ENCODE measurements at regions not wholly inside any gene's neighbourhood (a gene's known extent, or its start where the extent isn't known, plus 50 kb on each side); places are given as distances from the start of the nearest gene placed in this dataset.

DNA sequence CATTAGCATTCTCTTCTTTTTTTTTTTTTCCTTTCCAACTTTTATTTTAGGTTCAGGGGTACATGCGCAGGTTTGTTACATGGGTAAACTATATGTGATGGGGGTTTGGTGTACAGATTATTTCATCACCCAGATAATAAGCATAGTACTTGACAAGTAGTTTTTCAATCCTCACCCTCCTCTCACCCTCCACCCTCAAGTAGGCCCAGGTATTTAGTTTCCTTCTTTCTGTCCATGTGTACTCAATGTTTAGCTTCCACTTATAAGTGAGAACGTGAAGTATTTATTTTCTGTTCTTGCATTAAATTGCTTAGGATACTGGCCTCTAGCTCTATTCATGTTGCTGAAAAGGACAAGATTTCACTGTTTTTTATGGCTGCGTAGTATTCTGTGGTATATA is 140.8 kb upstream of the PGRMC2 start:
- TF ChIP-seq CTCF (IDR thresholded peaks at IDR 0.05), result no peak
- TF ChIP-seq EZH2 (IDR thresholded peaks at IDR 0.05; ENCODE audit: borderline replicate concordance, insufficient read depth, low read depth, low read length, poor library complexity, severe bottlenecking), result no peak
